Epithelial cell of esophagus (primary cell): ENCODE measurements at regions not wholly inside any gene's neighbourhood (a gene's known extent, or its start where the extent isn't known, plus 50 kb on each side); places are given as distances from the start of the nearest gene placed in this dataset.

ENCODE experiments used
- DNase-seq: peaks from one replicate; pipeline ENCODE4 v3.0.0; 2010; ENCODE audit warnings: low read depth
- H3K4me3 ChIP-seq: 2 replicates; pipeline ENCODE4 v1.5.1; 2011; ENCODE audit warnings: mild to moderate bottlenecking, low read length, control low read depth
- CTCF ChIP-seq: IDR thresholded peaks from 2 replicates; pipeline ENCODE4 v1.5.1; 2011; ENCODE audit warnings: low read depth, mild to moderate bottlenecking, low read length, control low read depth, inconsistent platforms; ENCODE audit not compliant: insufficient read depth; ENCODE audit errors: missing control alignments

- H3K4me3 ChIP-seq = no peak overlapping the region
- no peak for TF ChIP-seq CTCF
- DNase-seq = peak; percentile 43
These were observed 406.0 kb upstream of the KLF4 start for GRCh38 chr9:107895501-107896001.

- no peak for TF ChIP-seq CTCF
- DNase-seq = no peak
These were observed 405.1 kb upstream of the KLF4 start for GRCh38 chr9:107894572-107895261.

GRCh38 chr9:107890921-107891465, 401.4 kb upstream of the KLF4 start:
- no peak overlapping the region for H3K4me3 ChIP-seq
- no peak for TF ChIP-seq CTCF
- no peak for DNase-seq

More at GRCh38 chr9:107894572-107895261, 405.1 kb upstream of the KLF4 start:
- no peak overlapping the region for H3K4me3 ChIP-seq

- no peak for TF ChIP-seq CTCF
- no peak overlapping the region for H3K4me3 ChIP-seq
- no peak for DNase-seq
These were observed 399.2 kb upstream of the KLF4 start for GRCh38 chr9:107888773-107889227.

GRCh38 chr9:107886826-107887225, 397.3 kb upstream of the KLF4 start:
- no peak for TF ChIP-seq CTCF
- DNase-seq = no peak
- no peak overlapping the region for H3K4me3 ChIP-seq

GRCh38 chr9:107883496-107884124, 394.0 kb upstream of the KLF4 start:
- H3K4me3 ChIP-seq = no peak overlapping the region
- no peak for TF ChIP-seq CTCF
- no peak for DNase-seq
